Putamen (tissue), 1 donor: ENCODE measurements at regions not wholly inside any gene's neighbourhood (a gene's known extent, or its start where the extent isn't known, plus 50 kb on each side); places are given as distances from the start of the nearest gene placed in this dataset.
A peak's percentile ranks its signal among the peaks of the same experiment; 100 is the strongest.

ENCODE experiments used
- DNase-seq: peaks from one replicate; pipeline ENCODE4 v3.0.0-alpha.2; 2016; ENCODE audit warnings: low spot score

GRCh38 chr6:43848671-43849391 lies 78.8 kb downstream of the VEGFA start:
- DNase-seq: no peak

GRCh38 chr6:43847741-43848630 lies 78.0 kb downstream of the VEGFA start:
- no peak for DNase-seq

- no peak for DNase-seq
These were observed 76.5 kb downstream of the VEGFA start for GRCh38 chr6:43846556-43846955.

GRCh38 chr6:43845646-43846045 lies 75.6 kb downstream of the VEGFA start:
- no peak for DNase-seq

- DNase-seq: no peak
These were observed 73.7 kb downstream of the VEGFA start for GRCh38 chr6:43843669-43844171.

- DNase-seq: no peak
These were observed 73.2 kb downstream of the VEGFA start for GRCh38 chr6:43843097-43843645.

GRCh38 chr6:43842231-43842794 lies 72.3 kb downstream of the VEGFA start:
- no peak for DNase-seq

- no peak for DNase-seq
These were observed 70.6 kb downstream of the VEGFA start for GRCh38 chr6:43840490-43841218.

- DNase-seq: peak; percentile 1
These were observed 68.4 kb downstream of the VEGFA start for GRCh38 chr6:43838276-43839036.

- no peak for DNase-seq
These were observed 67.5 kb downstream of the VEGFA start for GRCh38 chr6:43837507-43837906.

GRCh38 chr6:43836507-43837240 lies 66.7 kb downstream of the VEGFA start:
- no peak for DNase-seq
